ENCODE measurements at regions not wholly inside any gene's neighbourhood (a gene's known extent, or its start where the extent isn't known, plus 50 kb on each side); places are given as distances from the start of the nearest gene placed in this dataset.

DNA sequence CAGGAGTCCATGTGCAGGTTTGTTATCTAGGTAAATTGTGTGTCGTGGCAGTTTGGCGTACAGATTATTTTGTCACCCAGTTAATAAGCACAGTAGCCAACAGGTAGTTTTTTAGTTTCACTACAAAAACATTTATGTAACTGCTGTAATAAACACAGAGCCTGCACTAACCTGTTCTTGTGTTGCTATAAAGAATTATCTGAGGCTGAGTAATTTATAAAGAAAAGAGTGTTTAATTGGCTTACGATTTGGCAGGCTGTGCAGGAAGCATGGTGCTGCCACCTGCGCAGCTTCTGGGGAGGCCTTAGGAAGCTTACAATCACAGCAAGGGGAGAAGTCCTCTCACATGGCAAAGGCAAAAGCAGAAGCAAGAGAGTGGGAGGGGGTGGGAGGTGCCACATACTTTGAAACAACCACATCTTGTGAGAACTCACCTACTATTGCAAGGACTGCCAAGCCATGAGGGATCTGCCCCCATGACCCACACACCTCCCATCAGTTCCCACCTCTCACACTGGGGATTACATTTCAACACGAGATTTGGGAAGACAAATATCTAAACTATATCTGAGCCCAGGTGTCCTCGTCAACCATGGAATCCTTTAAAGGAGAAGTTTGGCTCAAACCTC is 266.4 kb upstream of the GRIP1 start:
- no peak for ATAC-seq
- Mint-ChIP-seq H3K36me3 (no peaks in the 10 kb centered on the region), H3K27me3 (ENCODE audit: low read depth in 2 of 2) (peaks cover 0 to 3% of the 10 kb centered on the region in 2 donors), H3K27ac (no peak overlapping the region), H3K4me3 (no peak overlapping the region), H3K4me1 (no peaks in the 10 kb centered on the region), H3K9me3 (no peaks in the 10 kb centered on the region)
- H3K27ac ChIP-seq (ENCODE audit: low read length): no peak overlapping the region
- intact Hi-C loops (cut with micrococcal nuclease): no loop called here
- DNase-seq: no peak
- H3K27me3 ChIP-seq (ENCODE audit: control insufficient read depth, insufficient read depth, low read length): no peaks in the 10 kb centered on the region
- 88% methylated on average over 5 of the region's 6 CpGs for WGBS (ENCODE audit: insufficient coverage)
- no peaks in the 10 kb centered on the region for H3K9me3 ChIP-seq (ENCODE audit: control insufficient read depth, insufficient read depth, low read length)
- H3K4me3 ChIP-seq (ENCODE audit: low read length): no peak overlapping the region
- no peaks in the 10 kb centered on the region for H3K4me1 ChIP-seq (ENCODE audit: control insufficient read depth, insufficient read depth, low read length)
- H3K36me3 ChIP-seq (ENCODE audit: control insufficient read depth, insufficient read depth, low read length): no peaks in the 10 kb centered on the region
- TF ChIP-seq CTCF (IDR thresholded peaks at IDR 0.05): no peak

GRCh38 chr12:66947119-66947518 is 268.2 kb upstream of the GRIP1 start:
- peaks cover 0 to 5% of the 10 kb centered on the region in 2 donors for H3K27me3 Mint-ChIP-seq (ENCODE audit: low read depth in 2 of 2)
- no peaks in the 10 kb centered on the region for H3K27me3 ChIP-seq (ENCODE audit: control insufficient read depth, insufficient read depth, low read length)
- H3K27ac Mint-ChIP-seq: no peak overlapping the region
- DNase-seq (no peak), ATAC-seq (no peak)
- TF ChIP-seq CTCF (IDR thresholded peaks at IDR 0.05): no peak
- H3K36me3 Mint-ChIP-seq: no peaks in the 10 kb centered on the region
- no peaks in the 10 kb centered on the region for H3K4me1 Mint-ChIP-seq
- no peak overlapping the region for H3K27ac ChIP-seq (ENCODE audit: low read length)
- no peaks in the 10 kb centered on the region for H3K36me3 ChIP-seq (ENCODE audit: control insufficient read depth, insufficient read depth, low read length)
- H3K9me3 Mint-ChIP-seq: no peaks in the 10 kb centered on the region
- intact Hi-C loops (cut with micrococcal nuclease): no loop called here
- 79% methylated on average over 4 of the region's 4 CpGs for WGBS (ENCODE audit: insufficient coverage)
- H3K4me3 ChIP-seq (ENCODE audit: low read length): no peak overlapping the region
- H3K4me3 Mint-ChIP-seq: no peak overlapping the region
- no peaks in the 10 kb centered on the region for H3K9me3 ChIP-seq (ENCODE audit: control insufficient read depth, insufficient read depth, low read length)
- H3K4me1 ChIP-seq (ENCODE audit: control insufficient read depth, insufficient read depth, low read length): no peaks in the 10 kb centered on the region

- H3K36me3 Mint-ChIP-seq: no peaks in the 10 kb centered on the region
- WGBS (ENCODE audit: insufficient coverage): no CpG with 5 or more reads among the region's 1 CpG
- TF ChIP-seq CTCF (IDR thresholded peaks at IDR 0.05): no peak
These were observed 273.8 kb upstream of the GRIP1 start for GRCh38 chr12:66952668-66953067.

GRCh38 chr12:66956300-66956699 is 277.4 kb upstream of the GRIP1 start:
- no peaks in the 10 kb centered on the region for H3K27me3 ChIP-seq (ENCODE audit: control insufficient read depth, insufficient read depth, low read length)
- Mint-ChIP-seq H3K36me3 (no peaks in the 10 kb centered on the region), H3K27me3 (ENCODE audit: low read depth in 2 of 2) (peaks cover 0 to 5% of the 10 kb centered on the region in 2 donors), H3K4me1 (no peaks in the 10 kb centered on the region), H3K27ac (no peak overlapping the region), H3K4me3 (no peak overlapping the region), H3K9me3 (no peaks in the 10 kb centered on the region)
- ATAC-seq (no peak), DNase-seq (no peak)
- H3K4me1 ChIP-seq (ENCODE audit: control insufficient read depth, insufficient read depth, low read length): no peaks in the 10 kb centered on the region
- no peaks in the 10 kb centered on the region for H3K9me3 ChIP-seq (ENCODE audit: control insufficient read depth, insufficient read depth, low read length)
- TF ChIP-seq CTCF (IDR thresholded peaks at IDR 0.05): no peak
- no peak overlapping the region for H3K4me3 ChIP-seq (ENCODE audit: low read length)
- no CpG with 5 or more reads among the region's 3 CpGs for whole genome bisulfite sequencing (ENCODE audit: insufficient coverage)
- H3K27ac ChIP-seq (ENCODE audit: low read length): no peak overlapping the region
- H3K36me3 ChIP-seq (ENCODE audit: control insufficient read depth, insufficient read depth, low read length): no peaks in the 10 kb centered on the region
- intact Hi-C loops (cut with micrococcal nuclease): no loop called here

More at GRCh38 chr12:66952668-66953067, 273.8 kb upstream of the GRIP1 start:
- Histone ChIP-seq H3K9me3 (ENCODE audit: control insufficient read depth, insufficient read depth, low read length) (no peaks in the 10 kb centered on the region), H3K4me1 (ENCODE audit: control insufficient read depth, insufficient read depth, low read length) (no peaks in the 10 kb centered on the region), H3K27ac (ENCODE audit: low read length) (no peak overlapping the region), H3K4me3 (ENCODE audit: low read length) (no peak overlapping the region), H3K36me3 (ENCODE audit: control insufficient read depth, insufficient read depth, low read length) (no peaks in the 10 kb centered on the region), H3K27me3 (ENCODE audit: control insufficient read depth, insufficient read depth, low read length) (no peaks in the 10 kb centered on the region)
- ATAC-seq: no peak
- no peak overlapping the region for H3K4me3 Mint-ChIP-seq
- H3K27ac Mint-ChIP-seq: no peak overlapping the region
- H3K4me1 Mint-ChIP-seq: no peaks in the 10 kb centered on the region
- no peaks in the 10 kb centered on the region for H3K9me3 Mint-ChIP-seq
- DNase-seq: no peak
- H3K27me3 Mint-ChIP-seq (ENCODE audit: low read depth in 2 of 2): peaks cover 0 to 5% of the 10 kb centered on the region in 2 donors
- intact Hi-C loops (cut with micrococcal nuclease): no loop called here
